GM19025 (cell line): ENCODE measurements at regions not wholly inside any gene's neighbourhood (a gene's known extent, or its start where the extent isn't known, plus 50 kb on each side); places are given as distances from the start of the nearest gene placed in this dataset.

Source experiments
- ATAC-seq: cut with Tn5 transposase; IDR thresholded peaks from one replicate; pipeline ENCODE4 v1.9.1; 2021; ENCODE audit warnings: mild to moderate bottlenecking, low read depth, moderate library complexity; ENCODE audit not compliant: unreplicated experiment

DNA sequence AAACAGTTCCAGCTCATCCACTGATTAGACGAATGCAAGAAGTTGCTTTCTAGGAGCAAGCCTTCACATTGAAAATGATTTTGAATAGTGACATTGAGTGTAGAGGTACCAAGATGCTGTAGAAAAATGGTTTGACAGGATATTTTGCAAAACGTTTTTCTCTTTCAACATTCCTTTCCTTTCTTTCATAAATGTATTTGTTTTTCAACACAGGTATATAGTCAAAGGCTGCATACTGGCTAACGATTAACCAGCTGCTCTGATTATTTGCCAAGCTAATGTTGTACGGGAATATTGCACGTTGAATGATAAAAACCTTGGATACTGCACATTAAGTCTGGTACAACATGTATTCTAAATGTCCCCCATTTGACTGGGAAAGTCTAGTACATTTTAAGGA, 78.8 kb upstream of the TENT5A start:
- no peak for ATAC-seq

DNA sequence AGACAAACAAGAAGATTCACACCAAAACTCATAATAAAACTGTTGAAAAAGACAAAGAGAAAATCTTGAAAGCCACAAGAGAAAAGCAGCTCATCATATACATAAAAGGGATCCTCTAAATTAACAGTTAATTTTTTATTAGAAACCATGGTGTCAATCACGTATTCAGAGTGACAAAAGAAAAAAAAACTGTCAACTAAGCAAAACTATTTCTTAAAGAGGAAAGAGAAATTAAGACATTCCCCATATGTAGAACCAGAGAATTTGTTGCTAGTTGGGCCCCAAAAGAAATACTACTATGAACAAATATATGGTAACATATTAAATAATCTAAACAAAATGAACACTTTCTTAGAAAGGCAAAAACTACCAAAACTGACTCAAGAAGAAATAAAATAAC, 74.3 kb upstream of the TENT5A start:
- ATAC-seq = no peak

DNA sequence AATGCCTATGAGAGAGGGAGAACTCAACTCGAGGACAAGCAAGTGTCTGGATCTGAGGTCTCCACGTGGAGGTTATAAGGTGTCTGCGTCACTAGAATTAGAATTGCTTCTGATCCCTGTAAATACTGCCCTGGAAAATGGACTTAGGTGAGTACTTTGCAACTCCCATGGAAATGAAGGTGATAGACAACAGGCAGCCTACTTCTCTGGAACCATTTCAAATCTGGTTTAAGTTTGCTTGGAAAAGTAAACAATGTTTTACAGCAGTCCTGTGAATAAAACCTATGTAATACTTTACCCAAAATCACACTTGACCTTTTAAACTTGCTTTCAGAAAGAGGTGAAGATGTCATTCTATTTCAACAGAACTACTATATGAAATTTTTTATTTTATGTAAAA, 70.1 kb upstream of the TENT5A start:
- no peak for ATAC-seq

DNA sequence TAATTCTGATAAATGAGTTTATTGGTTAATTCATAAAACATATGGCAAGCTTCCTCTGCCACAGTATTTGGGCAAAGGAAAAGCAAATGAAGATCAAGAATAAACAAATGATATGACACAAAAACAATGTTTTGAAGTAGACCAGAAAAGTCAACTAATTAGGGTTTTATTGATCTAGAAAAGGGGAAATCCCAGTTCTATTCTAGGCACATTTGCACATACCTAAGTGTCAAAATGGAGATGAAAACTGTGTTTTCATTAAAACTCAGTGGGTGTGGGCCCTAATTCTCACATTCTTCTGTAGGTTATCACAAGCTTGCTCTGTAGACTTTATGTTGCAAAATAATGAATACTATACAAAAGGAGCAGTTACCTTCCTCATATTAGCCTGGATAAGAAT, 69.0 kb upstream of the TENT5A start:
- no peak for ATAC-seq

DNA sequence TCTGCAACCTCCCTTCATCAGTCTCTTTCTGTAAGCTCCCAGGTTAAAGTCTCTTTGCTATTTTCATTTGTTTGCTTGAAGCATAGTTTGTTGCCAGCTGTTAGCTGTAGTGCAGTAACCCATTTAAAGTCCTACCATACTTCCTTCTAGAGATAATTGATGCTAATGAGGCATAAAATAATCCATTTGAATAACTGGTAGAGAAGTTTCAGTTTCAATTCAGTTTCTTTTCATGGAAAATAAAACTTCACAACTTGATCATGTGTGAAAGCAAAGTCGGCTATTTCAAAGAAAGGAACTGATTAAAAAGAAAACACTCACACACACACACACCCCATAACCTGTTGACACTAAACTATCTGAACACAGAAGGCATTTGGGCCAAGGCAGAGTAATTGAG, 68.5 kb upstream of the TENT5A start:
- no peak for ATAC-seq

DNA sequence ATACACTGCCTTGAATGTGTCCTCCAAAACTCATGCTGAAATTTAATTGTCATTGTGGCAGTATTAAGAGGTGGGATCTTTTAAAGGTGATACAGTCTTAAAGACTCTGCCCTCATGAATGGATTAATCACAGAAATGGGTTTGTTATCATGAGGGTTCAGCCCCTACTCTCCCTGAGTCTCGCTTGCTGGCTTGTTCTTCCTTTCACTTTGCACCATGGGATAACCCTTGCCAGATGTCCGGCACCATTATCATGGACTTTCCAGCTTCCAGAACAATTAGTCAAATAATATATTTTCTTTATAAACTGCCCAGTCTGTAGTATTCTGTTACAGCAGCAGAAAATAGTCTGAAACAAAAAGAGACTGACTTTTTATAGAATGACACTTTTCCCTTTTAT, 67.9 kb upstream of the TENT5A start:
- ATAC-seq = no peak

DNA sequence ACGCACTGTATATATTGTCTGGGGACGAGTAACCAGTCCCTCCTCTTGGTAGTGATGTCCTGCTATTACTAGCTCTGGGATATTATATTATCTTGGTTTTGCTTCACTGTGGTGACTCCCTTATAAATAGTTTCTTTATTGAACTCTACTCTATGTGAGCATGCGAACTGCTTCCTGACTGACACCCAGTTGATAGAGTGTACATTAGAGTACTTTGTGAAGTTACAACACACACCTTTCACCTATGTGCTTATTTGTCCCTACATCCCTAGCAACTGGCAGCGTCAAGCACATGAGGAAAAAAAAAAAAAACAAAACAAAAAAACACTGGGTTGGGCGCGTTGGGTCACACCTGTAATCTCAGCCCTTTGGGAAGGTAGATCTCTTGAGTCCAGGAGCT, 67.3 kb upstream of the TENT5A start:
- no peak for ATAC-seq

DNA sequence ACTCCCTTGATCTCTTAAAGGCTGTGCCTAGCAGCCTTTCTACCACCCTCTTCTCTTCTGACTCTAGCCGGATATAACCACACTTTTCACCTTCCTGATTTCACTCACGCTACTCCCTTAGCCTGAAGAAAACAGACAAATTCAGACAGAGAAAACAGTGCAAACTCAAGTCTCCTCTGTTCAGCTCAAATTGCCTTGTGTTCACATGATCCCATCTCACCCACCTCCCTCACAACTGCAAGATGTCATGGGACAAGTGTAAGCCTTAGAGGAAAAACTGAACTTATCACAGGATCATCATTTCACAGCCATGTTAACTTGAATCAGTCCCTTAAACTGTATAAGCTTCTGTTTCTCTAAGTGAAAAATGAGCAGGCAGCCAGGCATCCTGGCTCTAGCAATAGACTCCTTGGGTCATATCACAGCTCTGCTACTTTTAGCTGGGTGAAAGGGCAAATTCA, 66.5 kb upstream of the TENT5A start:
- peak; percentile 51 for ATAC-seq

DNA sequence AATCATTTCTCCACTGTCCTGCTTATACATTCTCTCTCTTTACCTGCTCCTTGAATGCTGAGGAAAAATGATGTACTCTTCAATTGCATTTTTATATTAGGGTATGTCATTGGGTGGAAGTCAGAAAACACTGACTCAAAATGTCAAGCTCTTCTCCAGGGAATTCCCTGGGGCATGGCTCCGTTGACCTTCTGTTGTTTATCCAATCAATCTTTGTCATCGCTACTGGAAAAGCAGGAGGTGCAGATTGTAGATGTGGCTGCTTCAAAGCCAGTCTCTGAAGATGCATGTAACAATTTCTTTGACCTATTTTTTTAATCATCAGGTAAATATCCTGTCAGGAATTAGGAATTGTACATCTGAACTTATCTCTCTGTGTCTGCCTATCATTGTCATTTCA, 63.9 kb upstream of the TENT5A start:
- no peak for ATAC-seq

DNA sequence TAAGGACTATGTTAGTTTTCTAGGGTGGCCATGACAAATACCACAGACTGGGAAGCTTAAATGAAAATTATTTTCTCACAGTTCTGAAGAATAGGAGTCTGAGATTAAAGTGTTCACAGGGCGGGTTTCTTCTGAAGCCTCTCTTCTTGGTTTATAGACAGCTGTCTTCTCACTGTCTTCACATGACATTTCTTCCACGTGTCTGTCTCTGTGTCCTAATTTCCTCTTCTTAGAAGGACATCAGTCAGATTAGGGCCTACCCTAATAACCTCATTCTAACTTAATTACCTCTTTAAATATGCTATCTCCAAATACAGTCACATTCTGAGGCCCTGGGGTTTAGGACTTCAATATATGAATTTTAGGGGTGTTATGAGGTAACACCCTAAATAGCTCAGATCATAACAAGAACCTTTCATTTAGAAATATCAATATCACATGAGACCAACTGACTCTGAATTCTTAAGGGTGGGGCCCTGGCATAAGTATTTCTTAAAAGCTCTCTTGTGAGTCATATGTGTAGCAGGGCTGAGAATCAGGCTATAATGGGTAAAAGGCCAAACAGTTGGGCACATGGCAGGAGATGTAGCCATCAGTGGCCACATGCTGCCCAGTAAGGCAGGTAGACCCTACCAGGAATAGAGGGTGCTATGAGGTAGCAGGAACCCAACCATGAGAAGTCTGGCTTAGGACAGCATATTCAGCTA, 62.0 kb upstream of the TENT5A start:
- ATAC-seq = no peak

DNA sequence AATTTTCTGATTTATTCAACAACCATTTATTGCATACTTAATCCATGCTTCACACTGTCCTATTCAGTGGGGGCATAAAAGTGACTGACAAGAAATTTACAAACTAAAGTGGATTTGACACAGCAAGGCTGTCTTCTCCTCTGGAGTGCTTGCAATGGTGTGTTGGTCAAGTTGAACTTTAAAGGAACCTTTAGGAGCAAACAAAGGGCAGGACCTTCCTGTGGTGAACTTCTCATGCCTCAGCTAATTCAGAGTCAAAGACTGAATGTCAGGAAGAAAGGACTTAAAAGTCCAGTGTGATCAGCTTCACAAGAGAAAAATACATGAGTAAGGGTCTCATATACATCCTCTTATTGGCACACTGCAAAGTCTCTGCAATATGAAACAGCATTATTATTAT, 60.8 kb upstream of the TENT5A start:
- ATAC-seq = no peak

DNA sequence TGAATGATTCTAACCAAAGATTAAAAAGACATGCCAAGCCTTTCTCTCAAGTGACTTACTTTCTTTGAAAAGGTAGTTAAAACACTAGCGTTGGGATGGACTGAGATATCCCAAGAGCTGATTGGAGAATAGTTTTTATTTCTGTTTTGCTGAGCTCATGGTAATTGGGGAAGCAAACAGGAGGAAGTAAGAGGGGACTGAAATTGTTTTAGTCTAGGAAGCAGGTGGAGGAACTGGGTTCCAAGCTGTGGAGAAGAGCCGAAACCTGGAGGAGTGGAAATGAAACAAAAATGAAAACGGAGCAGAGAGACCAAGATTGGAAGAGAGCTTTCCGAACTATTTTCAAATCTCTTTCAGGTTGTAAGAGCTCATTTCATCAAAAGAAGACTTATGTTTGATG, 59.9 kb upstream of the TENT5A start:
- no peak for ATAC-seq

DNA sequence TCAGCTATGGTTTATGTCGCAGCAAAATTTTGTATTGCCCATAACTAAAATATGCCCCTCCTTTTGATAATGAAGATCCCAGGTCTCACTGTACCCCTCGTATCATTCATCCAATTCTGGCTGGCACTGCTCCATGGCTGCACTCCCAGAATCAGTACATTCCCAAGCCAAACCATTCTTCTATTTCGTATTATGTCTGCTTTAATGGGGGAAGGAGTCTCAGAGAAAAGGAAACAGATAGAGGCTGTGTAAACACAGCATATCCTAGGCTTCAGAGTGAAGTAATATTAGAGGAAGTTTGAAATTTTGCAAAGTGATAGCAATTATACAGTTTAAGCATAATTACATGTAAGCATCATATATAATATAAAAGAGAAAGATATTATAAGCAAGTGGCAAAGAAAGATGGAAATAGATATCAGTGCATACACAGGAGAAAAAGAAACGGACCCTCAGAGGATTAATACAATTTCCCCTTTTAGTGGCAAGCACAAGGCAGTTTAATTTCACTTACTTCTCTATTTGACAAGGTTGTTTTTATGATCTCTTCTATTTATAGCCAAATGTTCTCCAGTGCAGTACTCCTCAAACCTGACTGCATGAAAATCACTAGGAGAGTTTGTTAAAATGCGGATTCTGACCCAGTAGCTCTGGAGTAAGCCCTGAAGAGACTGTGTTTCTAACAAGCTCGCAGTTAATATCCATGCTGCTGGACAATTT, 56.5 kb upstream of the TENT5A start:
- no peak for ATAC-seq

DNA sequence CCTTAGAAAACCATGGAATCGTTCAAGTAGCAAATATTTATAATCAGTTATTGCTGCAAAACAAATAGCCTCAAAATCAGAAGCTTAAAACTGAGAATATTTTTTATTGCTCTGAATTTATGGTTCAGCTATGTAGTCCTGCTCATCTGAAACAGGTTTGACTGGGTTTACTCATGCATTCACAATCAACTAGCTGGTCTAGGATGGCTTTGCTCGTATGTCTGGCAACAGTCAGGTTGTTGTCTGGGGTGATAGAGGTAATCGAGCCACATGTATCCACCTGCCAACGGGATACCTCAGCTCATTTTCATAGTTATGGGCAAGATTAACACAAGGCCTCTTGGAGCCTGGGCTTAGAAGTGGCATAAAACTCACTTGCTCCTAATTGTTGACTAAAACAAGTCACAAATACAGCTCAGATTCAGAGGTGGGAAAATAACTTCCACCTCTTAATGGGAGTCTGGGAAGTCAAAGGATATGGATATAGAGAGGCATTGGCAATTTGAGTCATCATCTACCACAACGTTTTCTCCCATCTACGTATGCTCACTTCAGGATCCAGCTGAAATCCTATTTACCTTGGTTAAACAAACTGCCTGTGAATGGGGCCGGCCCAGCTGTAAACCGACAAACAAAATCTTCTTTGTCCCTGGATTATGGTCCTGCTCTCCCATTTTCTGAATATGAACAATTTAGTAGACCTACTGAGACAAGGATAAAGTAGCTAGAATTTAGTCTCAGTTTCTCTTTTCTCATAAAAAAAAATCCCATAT, 54.5 kb upstream of the TENT5A start:
- ATAC-seq = no peak

DNA sequence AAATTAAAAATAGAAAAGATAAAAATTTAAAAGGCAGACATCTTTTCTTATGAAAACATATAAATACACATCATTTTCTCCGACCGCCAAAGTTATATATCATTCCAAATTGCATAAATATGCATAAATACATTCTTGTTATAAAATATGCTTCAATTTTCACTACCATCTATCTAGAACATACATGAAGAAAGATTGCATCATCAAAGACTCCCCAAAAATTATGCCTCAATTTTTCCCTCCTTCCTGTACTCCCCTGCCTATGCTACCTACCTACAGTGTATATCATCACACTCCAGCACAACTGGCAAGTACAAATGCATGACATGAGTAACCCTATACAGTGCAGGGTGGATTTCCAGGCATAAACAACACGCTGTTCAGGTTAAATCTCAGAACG, 49.9 kb upstream of the TENT5A start:
- no peak for ATAC-seq
